OCI-LY1 (cell line): ENCODE measurements at regions not wholly inside any gene's neighbourhood (a gene's known extent, or its start where the extent isn't known, plus 50 kb on each side); places are given as distances from the start of the nearest gene placed in this dataset.

Experiments
- H2AFZ ChIP-seq: fragments of 200-600 bp; sonication (generic), shearing (Covaris generic); 2 replicates; pipeline ENCODE4 v1.6.0; 2014; ENCODE audit warnings: antibody characterized with exemption, mild to moderate bottlenecking, low read length
- H3F3A ChIP-seq: fragments of 200-600 bp; sonication (generic), shearing (Covaris generic); 2 replicates; pipeline ENCODE4 v1.6.0; 2014; ENCODE audit warnings: mild to moderate bottlenecking, antibody characterized with exemption, low read length, moderate library complexity; ENCODE audit not compliant: insufficient read depth
- H3K27ac ChIP-seq: fragments of 200-600 bp; sonication (generic); 2 replicates; pipeline ENCODE4 v1.5.1; 2014; ENCODE audit warnings: low read length, mixed run types, mild to moderate bottlenecking, low read depth; ENCODE audit not compliant: poor library complexity, severe bottlenecking
- H3K27me3 ChIP-seq: fragments of 200-600 bp; sonication (generic); 2 replicates; pipeline ENCODE4 v1.6.0; 2014; ENCODE audit warnings: antibody characterized with exemption, mild to moderate bottlenecking, low read length, moderate library complexity; ENCODE audit not compliant: insufficient read depth
- H3K36me3 ChIP-seq: fragments of 200-600 bp; sonication (generic); 2 replicates; pipeline ENCODE4 v1.6.1; 2014; ENCODE audit warnings: mild to moderate bottlenecking, antibody characterized with exemption, low read length, moderate library complexity, mixed read lengths; ENCODE audit not compliant: insufficient read depth
- H3K4me1 ChIP-seq: fragments of 200-600 bp; sonication (generic); 2 replicates; pipeline ENCODE4 v1.5.1; 2014; ENCODE audit warnings: mild to moderate bottlenecking, low read length, moderate library complexity; ENCODE audit not compliant: insufficient read depth, severe bottlenecking
- H3K4me2 ChIP-seq: fragments of 200-600 bp; sonication (generic), shearing (Covaris generic); 2 replicates; pipeline ENCODE4 v1.6.1; 2014; ENCODE audit warnings: low read length
- H3K4me3 ChIP-seq: fragments of 200-600 bp; sonication (generic); 2 replicates; pipeline ENCODE4 v1.5.1; 2014; ENCODE audit warnings: low read length, low read depth, mild to moderate bottlenecking, mixed read lengths; ENCODE audit not compliant: poor library complexity, severe bottlenecking
- H3K79me2 ChIP-seq: fragments of 200-600 bp; shearing (Covaris generic); 2 replicates; pipeline ENCODE4 v1.6.1; 2016; ENCODE audit warnings: mixed run types, low read length, mixed read lengths; ENCODE audit not compliant: insufficient read depth
- H3K9ac ChIP-seq: fragments of 200-600 bp; sonication (generic), shearing (Covaris generic); 2 replicates; pipeline ENCODE4 v1.6.1; 2014; ENCODE audit warnings: mild to moderate bottlenecking, low read length, mixed read lengths
- H3K9me2 ChIP-seq: fragments of 200-600 bp; sonication (generic), shearing (Covaris generic); 2 replicates; pipeline ENCODE4 v1.6.1; 2014; ENCODE audit warnings: low read depth, mild to moderate bottlenecking, low read length, mixed read lengths
- H3K9me3 ChIP-seq: fragments of 200-600 bp; shearing (Covaris generic); 2 replicates; pipeline ENCODE4 v1.6.1; 2014; ENCODE audit warnings: low read length, mixed read lengths
- H4K20me1 ChIP-seq: fragments of 200-600 bp; sonication (generic), shearing (Covaris generic); 2 replicates; pipeline ENCODE4 v1.6.0; 2016; ENCODE audit warnings: mild to moderate bottlenecking, low read length; ENCODE audit not compliant: insufficient read depth
- EZH2 ChIP-seq: fragments of 200-600 bp; sonication (generic), shearing (Covaris generic); IDR thresholded peaks from 2 replicates; pipeline ENCODE4 v1.8.0; 2017; ENCODE audit warnings: borderline replicate concordance, mixed run types, mild to moderate bottlenecking, antibody characterized with exemption, low read length, moderate library complexity, mixed read lengths
- TF ChIP-seq, protein P1 (sequence below): fragments of 200-600 bp; sonication (generic), shearing (Covaris generic); IDR thresholded peaks from 2 replicates; pipeline ENCODE4 v1.5.1; 2017; ENCODE audit warnings: mild to moderate bottlenecking, antibody characterized with exemption, low read length, moderate library complexity, mixed read lengths

DNA sequence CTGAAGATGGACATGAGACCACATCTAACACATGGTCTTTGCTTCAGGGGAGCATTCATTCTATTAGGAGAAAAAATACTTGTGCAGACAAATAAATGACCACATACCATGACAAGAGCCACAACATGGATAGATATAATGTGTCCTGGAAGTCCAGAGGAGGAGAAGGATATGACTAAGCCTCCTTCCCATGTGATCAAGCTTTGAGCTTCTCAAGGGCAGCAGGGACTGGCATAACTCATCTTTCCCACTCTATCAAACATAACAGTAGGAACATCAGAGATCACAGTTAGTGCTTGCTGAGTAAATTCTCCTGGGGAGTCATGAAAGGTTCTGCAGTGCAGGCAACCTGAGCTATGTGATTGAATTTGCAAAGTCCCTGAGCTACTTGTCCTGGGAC is 86.0 kb upstream of the LPP start:
- no peak overlapping the region for H2AFZ ChIP-seq
- no peak overlapping the region for H3K9ac ChIP-seq
- H3K9me3 ChIP-seq, result no peaks in the 10 kb centered on the region
- H3K4me3 ChIP-seq, result no peak overlapping the region
- H3F3A ChIP-seq, result no peaks in the 10 kb centered on the region
- TF ChIP-seq, protein P1, sequence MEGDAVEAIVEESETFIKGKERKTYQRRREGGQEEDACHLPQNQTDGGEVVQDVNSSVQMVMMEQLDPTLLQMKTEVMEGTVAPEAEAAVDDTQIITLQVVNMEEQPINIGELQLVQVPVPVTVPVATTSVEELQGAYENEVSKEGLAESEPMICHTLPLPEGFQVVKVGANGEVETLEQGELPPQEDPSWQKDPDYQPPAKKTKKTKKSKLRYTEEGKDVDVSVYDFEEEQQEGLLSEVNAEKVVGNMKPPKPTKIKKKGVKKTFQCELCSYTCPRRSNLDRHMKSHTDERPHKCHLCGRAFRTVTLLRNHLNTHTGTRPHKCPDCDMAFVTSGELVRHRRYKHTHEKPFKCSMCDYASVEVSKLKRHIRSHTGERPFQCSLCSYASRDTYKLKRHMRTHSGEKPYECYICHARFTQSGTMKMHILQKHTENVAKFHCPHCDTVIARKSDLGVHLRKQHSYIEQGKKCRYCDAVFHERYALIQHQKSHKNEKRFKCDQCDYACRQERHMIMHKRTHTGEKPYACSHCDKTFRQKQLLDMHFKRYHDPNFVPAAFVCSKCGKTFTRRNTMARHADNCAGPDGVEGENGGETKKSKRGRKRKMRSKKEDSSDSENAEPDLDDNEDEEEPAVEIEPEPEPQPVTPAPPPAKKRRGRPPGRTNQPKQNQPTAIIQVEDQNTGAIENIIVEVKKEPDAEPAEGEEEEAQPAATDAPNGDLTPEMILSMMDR, result no peak
- no peak for TF ChIP-seq EZH2
- no peaks in the 10 kb centered on the region for H3K9me2 ChIP-seq
- H3K36me3 ChIP-seq, result no peaks in the 10 kb centered on the region
- peaks cover 10% of the 10 kb centered on the region for H3K4me1 ChIP-seq
- no peak overlapping the region for H3K4me2 ChIP-seq
- no peaks in the 10 kb centered on the region for H4K20me1 ChIP-seq
- no peaks in the 10 kb centered on the region for H3K27me3 ChIP-seq
- no peaks in the 10 kb centered on the region for H3K79me2 ChIP-seq
- no peak overlapping the region for H3K27ac ChIP-seq

DNA sequence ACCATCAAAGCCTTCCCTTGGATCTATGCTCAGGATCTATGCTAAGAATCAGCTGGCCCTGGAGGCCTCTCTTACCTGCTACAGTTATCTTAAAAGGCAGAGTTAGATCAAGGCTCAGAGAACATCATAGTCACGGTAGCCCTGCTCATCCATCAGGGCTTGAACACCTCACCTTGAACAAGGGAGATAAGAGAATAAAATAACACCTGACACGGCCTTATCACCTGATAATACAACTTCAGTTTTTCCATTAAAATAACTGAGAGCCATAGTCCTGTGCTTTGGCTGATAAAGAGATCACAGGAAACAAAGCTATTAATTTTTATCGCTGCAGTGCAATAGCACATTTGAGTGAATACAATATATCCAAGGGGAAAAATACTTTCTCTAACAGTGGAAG is 85.6 kb upstream of the LPP start:
- H3K4me1 ChIP-seq, result peaks cover 13% of the 10 kb centered on the region
- H3K79me2 ChIP-seq, result no peaks in the 10 kb centered on the region
- no peak overlapping the region for H3K27ac ChIP-seq
- H3F3A ChIP-seq, result no peaks in the 10 kb centered on the region
- H3K4me2 ChIP-seq, result no peak overlapping the region
- H3K9me3 ChIP-seq, result no peaks in the 10 kb centered on the region
- H4K20me1 ChIP-seq, result no peaks in the 10 kb centered on the region
- H3K9me2 ChIP-seq, result no peaks in the 10 kb centered on the region
- TF ChIP-seq, protein P1, result no peak
- no peak for TF ChIP-seq EZH2
- H3K4me3 ChIP-seq, result no peak overlapping the region
- H3K36me3 ChIP-seq, result no peaks in the 10 kb centered on the region
- no peak overlapping the region for H3K9ac ChIP-seq
- H2AFZ ChIP-seq, result no peak overlapping the region
- H3K27me3 ChIP-seq, result no peaks in the 10 kb centered on the region

DNA sequence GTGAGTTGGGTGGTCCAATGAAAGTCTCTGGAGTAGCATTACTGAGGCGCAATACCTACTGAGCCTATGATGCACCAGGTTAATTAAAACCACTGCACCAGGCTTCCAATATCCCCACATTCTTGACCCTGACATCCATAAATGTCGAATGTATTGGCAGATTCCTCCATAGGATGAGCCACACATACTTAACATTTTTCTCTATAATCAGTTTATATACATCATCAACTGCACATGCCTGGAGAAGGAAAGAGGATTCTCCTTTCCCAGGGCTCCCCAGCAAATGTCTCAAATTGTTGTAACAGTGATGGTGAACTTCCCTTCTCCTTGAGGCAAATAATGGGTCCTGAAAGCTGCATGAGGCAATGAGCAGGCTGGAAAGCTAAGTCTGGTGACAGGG is 82.3 kb upstream of the LPP start:
- TF ChIP-seq, protein P1, result no peak
- TF ChIP-seq EZH2, result no peak
- no peak overlapping the region for H3K27ac ChIP-seq
- no peaks in the 10 kb centered on the region for H3K36me3 ChIP-seq
- H3K9me3 ChIP-seq, result no peaks in the 10 kb centered on the region
- no peaks in the 10 kb centered on the region for H3F3A ChIP-seq
- H4K20me1 ChIP-seq, result no peaks in the 10 kb centered on the region
- H3K27me3 ChIP-seq, result no peaks in the 10 kb centered on the region
- H3K9ac ChIP-seq, result no peak overlapping the region
- H3K79me2 ChIP-seq, result no peaks in the 10 kb centered on the region
- no peak overlapping the region for H3K4me3 ChIP-seq
- no peak overlapping the region for H2AFZ ChIP-seq
- no peaks in the 10 kb centered on the region for H3K9me2 ChIP-seq
- H3K4me2 ChIP-seq, result no peak overlapping the region
- peaks cover 15% of the 10 kb centered on the region for H3K4me1 ChIP-seq
